ENCODE measurements at regions not wholly inside any gene's neighbourhood (a gene's known extent, or its start where the extent isn't known, plus 50 kb on each side); places are given as distances from the start of the nearest gene placed in this dataset.

GRCh38 chr13:69202996-69203395 lies 904.6 kb upstream of the ATXN8OS start:
- H3K4me2 ChIP-seq (ENCODE audit: control insufficient read depth, insufficient read depth): no peak overlapping the region
- TF ChIP-seq RELA (IDR thresholded peaks at IDR 0.05; ENCODE audit: borderline replicate concordance, partially characterized antibody) (no peak), CHD4 (IDR thresholded peaks at IDR 0.05) (no peak), ZNF24 (IDR thresholded peaks at IDR 0.05) (no peak), POLR2AphosphoS2 (IDR thresholded peaks at IDR 0.05; ENCODE audit: low read depth, low read length) (no peak), SIN3A (IDR thresholded peaks at IDR 0.05; ENCODE audit: low read depth, low read length) (no peak), SREBF2 (IDR thresholded peaks at IDR 0.05; ENCODE audit: low read length) (no peak), WRNIP1 (IDR thresholded peaks at IDR 0.05; ENCODE audit: borderline replicate concordance, low read depth, low read length) (no peak), ETV6 (conservative IDR thresholded peaks at IDR 0.05 in 1 of 2, IDR thresholded peaks at IDR 0.05 in 1 of 2; ENCODE audit: borderline replicate concordance in 1 of 2, low read depth in 1 of 2) (no peak), IKZF1 (conservative IDR thresholded peaks at IDR 0.05) (no peak), KLF5 (IDR thresholded peaks at IDR 0.05; ENCODE audit: partially characterized antibody) (no peak), STAT3 (IDR thresholded peaks at IDR 0.05; ENCODE audit: low read depth, low read length) (no peak), ZSCAN29 (IDR thresholded peaks at IDR 0.05) (no peak), IRF3 (IDR thresholded peaks at IDR 0.05) (no peak)
- no peaks in the 10 kb centered on the region for H4K20me1 ChIP-seq (ENCODE audit: control insufficient read depth, insufficient read depth)
- ChIA-PET RAD21 (ENCODE audit: unreplicated experiment) (no interaction called here), CTCF (no interaction called here), POLR2A (no interaction called here), SMC1A (ENCODE audit: uncharacterized antibody, unreplicated experiment) (no interaction called here)
- H3K9me3 ChIP-seq (replicated peaks; ENCODE audit: control insufficient read depth, insufficient read depth, low read length): no peaks in the 10 kb centered on the region
- BruUV-seq (replicated peaks): no TSS peak
- intact Hi-C loops (cut with micrococcal nuclease; ENCODE audit: unreplicated experiment) (no loop called here), in situ Hi-C loops (cut with MboI) (no loop called here)
- H3K4me1 ChIP-seq (ENCODE audit: control insufficient read depth, insufficient read depth, low read length): no peaks in the 10 kb centered on the region
- H3K9ac ChIP-seq (ENCODE audit: control insufficient read depth, insufficient read depth, low read length): no peak overlapping the region
- no peaks in the 10 kb centered on the region for H3K79me2 ChIP-seq (ENCODE audit: control insufficient read depth, insufficient read depth, low read length)
- no peak for DNase-seq (ENCODE audit: low read depth, low spot score)
- H2AFZ ChIP-seq (ENCODE audit: control insufficient read depth, low read depth, low read length): no peak overlapping the region
- H3K27me3 ChIP-seq (replicated peaks in 1 of 2; ENCODE audit: control insufficient read depth in 2 of 2, insufficient read depth in 2 of 2, low read length in 1 of 2): no peaks in the 10 kb centered on the region
- no peak for ATAC-seq
- H3K4me3 ChIP-seq: no peak overlapping the region
- no peak for FAIRE-seq
- 6% methylated on average over 1 of the region's 1 CpG for WGBS (ENCODE audit: insufficient coverage, insufficient replicate concordance, low lambda C conversion rate, missing lambda C conversion rate)
- no peak overlapping the region for H3K27ac ChIP-seq (ENCODE audit: control insufficient read depth, insufficient read depth)
- no peaks in the 10 kb centered on the region for H3K36me3 ChIP-seq (ENCODE audit: control insufficient read depth in 2 of 2, insufficient read depth in 2 of 2, low read length in 1 of 2)
